ENCODE measurements at regions not wholly inside any gene's neighbourhood (a gene's known extent, or its start where the extent isn't known, plus 50 kb on each side); places are given as distances from the start of the nearest gene placed in this dataset.

GRCh38 chr5:68372161-68372560, 156.6 kb downstream of the PIK3R1 start:
- no peak for TF ChIP-seq ZFX (IDR thresholded peaks at IDR 0.05)
- TF ChIP-seq, protein P1, sequence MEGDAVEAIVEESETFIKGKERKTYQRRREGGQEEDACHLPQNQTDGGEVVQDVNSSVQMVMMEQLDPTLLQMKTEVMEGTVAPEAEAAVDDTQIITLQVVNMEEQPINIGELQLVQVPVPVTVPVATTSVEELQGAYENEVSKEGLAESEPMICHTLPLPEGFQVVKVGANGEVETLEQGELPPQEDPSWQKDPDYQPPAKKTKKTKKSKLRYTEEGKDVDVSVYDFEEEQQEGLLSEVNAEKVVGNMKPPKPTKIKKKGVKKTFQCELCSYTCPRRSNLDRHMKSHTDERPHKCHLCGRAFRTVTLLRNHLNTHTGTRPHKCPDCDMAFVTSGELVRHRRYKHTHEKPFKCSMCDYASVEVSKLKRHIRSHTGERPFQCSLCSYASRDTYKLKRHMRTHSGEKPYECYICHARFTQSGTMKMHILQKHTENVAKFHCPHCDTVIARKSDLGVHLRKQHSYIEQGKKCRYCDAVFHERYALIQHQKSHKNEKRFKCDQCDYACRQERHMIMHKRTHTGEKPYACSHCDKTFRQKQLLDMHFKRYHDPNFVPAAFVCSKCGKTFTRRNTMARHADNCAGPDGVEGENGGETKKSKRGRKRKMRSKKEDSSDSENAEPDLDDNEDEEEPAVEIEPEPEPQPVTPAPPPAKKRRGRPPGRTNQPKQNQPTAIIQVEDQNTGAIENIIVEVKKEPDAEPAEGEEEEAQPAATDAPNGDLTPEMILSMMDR (conservative IDR thresholded peaks at IDR 0.05), result no peak
- no peak overlapping the region for H3K27ac ChIP-seq

DNA sequence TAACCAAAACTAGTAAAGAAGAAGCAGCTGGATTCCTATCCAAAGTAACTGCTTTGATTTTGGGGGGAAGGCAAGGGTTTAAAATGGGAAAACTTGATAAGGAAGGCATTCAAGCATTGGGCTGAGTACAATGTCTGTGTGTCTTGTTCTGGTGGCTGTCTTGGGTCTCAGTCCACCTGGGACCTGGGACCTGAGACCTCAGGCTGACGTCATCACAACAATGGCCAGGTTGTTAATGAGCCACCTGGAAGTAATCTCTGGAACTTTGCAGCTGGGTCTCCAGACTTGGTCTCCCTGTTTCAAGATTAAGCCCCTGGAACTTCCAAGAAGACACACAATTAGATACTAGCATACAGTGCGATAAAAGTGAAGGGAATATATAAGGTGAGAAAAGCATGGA, 157.5 kb downstream of the PIK3R1 start:
- TF ChIP-seq ZFX (IDR thresholded peaks at IDR 0.05), result no peak
- TF ChIP-seq, protein P1 (conservative IDR thresholded peaks at IDR 0.05), result no peak
- H3K27ac ChIP-seq, result no peak overlapping the region

DNA sequence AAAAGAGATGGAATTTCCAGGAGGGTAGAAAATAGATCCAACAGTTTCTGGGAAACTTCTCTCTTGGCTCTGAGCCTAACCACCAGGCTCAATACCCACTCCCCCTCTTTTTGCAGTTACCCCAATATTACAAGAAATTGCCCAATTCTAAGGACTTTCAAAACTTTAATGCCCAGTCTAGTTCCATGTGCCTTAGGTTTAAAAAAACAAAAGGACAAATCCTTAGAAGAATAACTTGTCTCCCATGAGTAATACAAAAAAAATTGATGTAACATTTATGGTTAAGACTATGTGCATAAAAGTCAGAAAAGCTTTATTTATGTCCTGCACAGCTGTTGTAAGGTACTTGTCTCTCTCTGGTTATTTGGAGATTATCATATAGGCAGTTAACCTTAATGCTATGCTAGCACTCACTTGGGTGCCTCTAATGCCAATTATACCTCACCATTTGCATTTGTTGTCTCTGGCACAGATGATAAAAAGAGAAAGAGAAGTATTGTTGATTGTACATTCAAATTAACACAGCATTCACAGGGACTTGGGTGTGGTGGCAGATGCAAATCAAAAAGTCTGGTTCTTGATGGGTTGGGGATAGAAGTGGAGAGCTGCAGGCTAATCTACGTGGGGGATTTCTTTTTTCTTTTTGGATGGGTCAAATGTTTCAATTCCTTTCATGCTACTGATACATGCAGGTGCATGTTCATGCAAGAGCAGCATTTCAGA, 159.4 kb downstream of the PIK3R1 start:
- H3K27ac ChIP-seq, result no peak overlapping the region
- TF ChIP-seq, protein P1 (conservative IDR thresholded peaks at IDR 0.05), result no peak
- no peak for TF ChIP-seq ZFX (IDR thresholded peaks at IDR 0.05)

DNA sequence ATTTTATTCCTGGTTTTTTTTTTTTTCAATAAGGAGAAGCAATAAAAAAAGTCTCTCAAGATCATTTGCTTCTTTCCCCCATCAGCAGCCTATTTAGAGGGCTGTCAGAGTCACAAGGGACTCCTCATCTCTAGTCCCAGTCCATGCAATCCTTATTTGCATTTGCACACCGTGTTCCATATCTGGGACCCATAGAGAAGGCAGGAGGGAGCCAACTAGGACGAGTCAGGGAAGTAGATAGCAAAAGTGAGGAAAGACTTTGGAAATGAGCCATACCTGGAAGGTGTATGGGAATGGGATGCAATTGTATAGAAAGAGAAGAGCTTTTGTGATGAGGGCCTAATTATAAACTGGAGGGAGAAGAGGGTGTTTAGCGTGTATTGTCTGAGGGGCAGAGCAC, 160.0 kb downstream of the PIK3R1 start:
- TF ChIP-seq ZFX (IDR thresholded peaks at IDR 0.05), result no peak
- TF ChIP-seq, protein P1 (conservative IDR thresholded peaks at IDR 0.05), result no peak
- no peak overlapping the region for H3K27ac ChIP-seq

GRCh38 chr5:68376935-68377334, 161.4 kb downstream of the PIK3R1 start:
- H3K27ac ChIP-seq, result no peak overlapping the region
- no peak for TF ChIP-seq ZFX (IDR thresholded peaks at IDR 0.05)
- TF ChIP-seq, protein P1 (conservative IDR thresholded peaks at IDR 0.05), result no peak

DNA sequence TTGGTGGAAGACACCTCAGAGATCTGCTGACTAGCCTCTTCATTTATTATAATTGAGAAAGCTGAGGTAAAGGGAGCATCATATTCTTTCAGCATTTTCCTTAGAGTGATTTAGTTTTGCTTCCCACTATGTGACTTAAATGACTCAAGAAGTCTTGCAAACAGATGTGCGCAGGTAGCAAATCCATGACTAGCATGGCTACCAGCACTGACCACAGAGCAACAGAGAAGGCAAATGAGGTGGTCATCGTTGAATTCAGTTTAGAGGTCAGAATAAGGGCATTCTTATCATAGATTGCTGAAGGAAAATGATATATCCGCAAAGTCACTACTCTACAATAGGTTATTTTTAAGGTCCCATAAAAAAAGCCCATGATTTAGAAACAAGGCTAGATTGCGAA, 162.2 kb downstream of the PIK3R1 start:
- no peak for TF ChIP-seq ZFX (IDR thresholded peaks at IDR 0.05)
- TF ChIP-seq, protein P1 (conservative IDR thresholded peaks at IDR 0.05), result no peak
- no peak overlapping the region for H3K27ac ChIP-seq

- no peak overlapping the region for H3K27ac ChIP-seq
- TF ChIP-seq, protein P1 (conservative IDR thresholded peaks at IDR 0.05), result no peak
- no peak for TF ChIP-seq ZFX (IDR thresholded peaks at IDR 0.05)
These were observed 162.8 kb downstream of the PIK3R1 start for GRCh38 chr5:68378204-68378820.
